Liver (tissue), 8 donors: ENCODE measurements at regions not wholly inside any gene's neighbourhood (a gene's known extent, or its start where the extent isn't known, plus 50 kb on each side); places are given as distances from the start of the nearest gene placed in this dataset.

Experiments
- DNase-seq: peaks from one replicate; pipeline ENCODE4 v3.0.0-alpha.2; 2017; ENCODE audit warnings: low spot score
- H3K27ac ChIP-seq, 2 donors: one replicate each; pipeline ENCODE4 v1.7.0; 2013; ENCODE audit warnings: inconsistent platforms in 2 of 2, low read length in 2 of 2, control low read depth in 1 of 2, low read depth in 1 of 2, mild to moderate bottlenecking in 1 of 2
- H3K27me3 ChIP-seq, 4 donors: one replicate each; pipeline versions ENCODE4 v1.6.1 to v1.7.0; 2013; ENCODE audit warnings: low read length in 3 of 4, inconsistent platforms in 1 of 4, mild to moderate bottlenecking in 1 of 4, moderate library complexity in 1 of 4; ENCODE audit not compliant: control insufficient read depth in 4 of 4, insufficient read depth in 4 of 4
- H3K36me3 ChIP-seq, 4 donors: one replicate each; pipeline versions ENCODE4 v1.6.1 to v1.7.0; 2013; ENCODE audit warnings: low read length in 3 of 4, mild to moderate bottlenecking in 3 of 4, low read depth in 1 of 4, moderate library complexity in 1 of 4; ENCODE audit not compliant: control insufficient read depth in 4 of 4, insufficient read depth in 3 of 4
- H3K4me1 ChIP-seq, 4 donors: one replicate each; pipeline versions ENCODE4 v1.6.1 to v1.7.0; 2013; ENCODE audit warnings: low read length in 3 of 4, mild to moderate bottlenecking in 3 of 4, moderate library complexity in 1 of 4; ENCODE audit not compliant: control insufficient read depth in 4 of 4, insufficient read depth in 4 of 4
- H3K4me3 ChIP-seq, 3 donors: one replicate each; pipeline versions ENCODE4 v1.6.1 to v1.7.0; 2013; ENCODE audit warnings: low read length in 3 of 3, control low read depth in 1 of 3, low read depth in 1 of 3, mild to moderate bottlenecking in 1 of 3
- H3K9ac ChIP-seq, 2 donors: one replicate each; pipeline ENCODE4 v1.7.0; 2013; ENCODE audit warnings: low read length in 2 of 2, mild to moderate bottlenecking in 2 of 2, moderate library complexity in 2 of 2, control low read depth in 1 of 2, low read depth in 1 of 2
- H3K9me3 ChIP-seq, 4 donors: one replicate each; pipeline versions ENCODE4 v1.6.1 to v1.7.0; 2013; ENCODE audit warnings: low read length in 3 of 4; ENCODE audit not compliant: control insufficient read depth in 4 of 4
- EGR1 ChIP-seq, 2 donors: IDR thresholded peaks; 2 replicates each; pipeline ENCODE4 v1.6.1; 2016 to 2018; ENCODE audit warnings: antibody characterized with exemption in 2 of 2, low read depth in 2 of 2
- FOXA1 ChIP-seq: IDR thresholded peaks from 2 replicates; pipeline ENCODE4 v1.6.1; 2016; ENCODE audit warnings: antibody characterized with exemption
- FOXA2 ChIP-seq: IDR thresholded peaks from 2 replicates; pipeline ENCODE4 v1.6.1; 2016; ENCODE audit warnings: antibody characterized with exemption
- HNF4A ChIP-seq, 2 donors: conservative IDR thresholded peaks; 2 replicates each; pipeline ENCODE4 v1.6.1; 2016; ENCODE audit warnings: antibody characterized with exemption in 2 of 2, mild to moderate bottlenecking in 2 of 2
- RAD21 ChIP-seq, 2 donors: IDR thresholded peaks; 2 replicates each; pipeline ENCODE4 v1.6.1; 2016; ENCODE audit warnings: antibody characterized with exemption in 2 of 2, mild to moderate bottlenecking in 2 of 2
- RXRA ChIP-seq, 2 donors: IDR thresholded peaks; 2 replicates each; pipeline ENCODE4 v1.6.1; 2017 to 2018; ENCODE audit warnings: antibody characterized with exemption in 2 of 2, mild to moderate bottlenecking in 1 of 2
- SP1 ChIP-seq: IDR thresholded peaks from 2 replicates; pipeline ENCODE4 v1.6.1; 2018; ENCODE audit warnings: antibody characterized with exemption, mild to moderate bottlenecking
- WGBS: extraction: QIAGEN DNeasy Blood & Tissue Kit; methylation state at CpG from one replicate; pipeline ENCODE4 v1.1.7; 2013; 5-methylcytosine and 5-hydroxymethylcytosine counted together
- TF ChIP-seq, protein P1 (sequence below): IDR thresholded peaks from 2 replicates; pipeline ENCODE4 v1.6.1; 2016; ENCODE audit warnings: antibody characterized with exemption
- TF ChIP-seq, protein P2 (sequence below): IDR thresholded peaks from 2 replicates; pipeline ENCODE4 v1.6.1; 2016; ENCODE audit warnings: antibody characterized with exemption
- TF ChIP-seq, protein P3 (sequence below): fragments of 150-350 bp; IDR thresholded peaks from 2 replicates; pipeline ENCODE4 v1.5.1; 2017; ENCODE audit warnings: improper control_type of control experiment, low read depth, low read length; ENCODE audit not compliant: missing input control
- TF ChIP-seq, protein P4 (sequence below): IDR thresholded peaks from 2 replicates; pipeline ENCODE4 v1.6.1; 2016; ENCODE audit warnings: antibody characterized with exemption, mild to moderate bottlenecking
- TF ChIP-seq, protein P5 (sequence below): IDR thresholded peaks from 2 replicates; pipeline ENCODE4 v1.6.1; 2016; ENCODE audit warnings: antibody characterized with exemption
- donor health status: healthy.
- donor health status: healthy.
- donor health status: healthy.
- donor health status: healthy.
- donor health status: healthy.

DNA sequence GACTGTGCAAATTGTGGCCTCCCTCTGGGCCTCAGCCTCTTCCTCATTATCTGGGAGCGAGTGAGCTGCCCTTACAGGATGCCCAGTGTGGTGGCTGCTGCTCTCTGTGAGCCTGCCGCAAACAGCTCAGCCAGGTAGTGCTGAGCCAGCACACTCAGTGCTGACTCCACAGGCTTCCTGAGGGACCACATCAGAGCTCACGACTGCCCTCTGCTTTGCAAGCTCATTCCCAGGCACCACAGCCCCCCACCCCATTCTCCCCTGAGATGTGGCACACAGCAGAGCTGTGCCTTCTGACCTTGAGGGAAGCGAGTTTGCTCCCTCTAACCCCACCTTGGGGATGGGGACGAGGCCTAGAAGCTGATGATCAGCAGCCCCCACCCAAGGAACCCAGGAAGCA, 230.5 kb upstream of the PPP2R2D start:
- H3K9me3 ChIP-seq: peaks cover 0 to 13% (median 0%) of the 10 kb centered on the region in 4 donors
- H3K4me3 ChIP-seq: no peak overlapping the region
- H3K4me1 ChIP-seq: no peaks in the 10 kb centered on the region
- H3K36me3 ChIP-seq: no peaks in the 10 kb centered on the region
- no peak overlapping the region for H3K27ac ChIP-seq
- 70% methylated on average over 5 of the region's 5 CpGs for WGBS
- H3K9ac ChIP-seq: no peak overlapping the region
- H3K27me3 ChIP-seq: no peaks in the 10 kb centered on the region
- no peak for DNase-seq
- TF ChIP-seq FOXA1 (no peak), RAD21 (IDR thresholded peaks at IDR 0.05) (no peak), HNF4A (conservative IDR thresholded peaks at IDR 0.05) (no peak), FOXA2 (no peak), RXRA (IDR thresholded peaks at IDR 0.05) (no peak)
- TF ChIP-seq, protein P1, sequence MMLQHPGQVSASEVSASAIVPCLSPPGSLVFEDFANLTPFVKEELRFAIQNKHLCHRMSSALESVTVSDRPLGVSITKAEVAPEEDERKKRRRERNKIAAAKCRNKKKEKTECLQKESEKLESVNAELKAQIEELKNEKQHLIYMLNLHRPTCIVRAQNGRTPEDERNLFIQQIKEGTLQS: no peak

DNA sequence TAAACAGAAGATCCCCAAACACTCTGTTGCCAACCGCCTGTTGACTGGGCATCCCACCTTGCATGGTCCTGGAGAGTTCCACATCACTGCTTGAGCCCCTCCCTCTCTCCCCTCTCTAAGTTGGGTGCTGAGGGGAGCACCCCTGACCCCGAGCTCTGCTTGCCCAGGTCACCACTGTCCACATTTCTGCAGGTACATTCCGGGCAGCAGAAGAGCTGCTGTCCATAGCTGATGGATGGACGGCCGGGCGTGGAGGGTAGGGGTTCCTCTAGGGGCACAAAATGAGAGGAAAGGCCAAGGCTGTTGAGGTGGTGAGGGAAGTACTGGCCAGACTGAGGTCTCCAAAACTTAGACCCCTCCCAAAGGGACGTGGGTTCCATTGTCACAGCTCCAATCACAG, 227.4 kb upstream of the PPP2R2D start:
- Histone ChIP-seq H3K36me3 (no peaks in the 10 kb centered on the region), H3K4me3 (no peak overlapping the region), H3K27ac (no peak overlapping the region), H3K9ac (no peak overlapping the region), H3K4me1 (no peaks in the 10 kb centered on the region), H3K9me3 (peaks cover 0 to 13% (median 2%) of the 10 kb centered on the region in 4 donors), H3K27me3 (no peaks in the 10 kb centered on the region)
- DNase-seq: no peak
- TF ChIP-seq, protein P2, sequence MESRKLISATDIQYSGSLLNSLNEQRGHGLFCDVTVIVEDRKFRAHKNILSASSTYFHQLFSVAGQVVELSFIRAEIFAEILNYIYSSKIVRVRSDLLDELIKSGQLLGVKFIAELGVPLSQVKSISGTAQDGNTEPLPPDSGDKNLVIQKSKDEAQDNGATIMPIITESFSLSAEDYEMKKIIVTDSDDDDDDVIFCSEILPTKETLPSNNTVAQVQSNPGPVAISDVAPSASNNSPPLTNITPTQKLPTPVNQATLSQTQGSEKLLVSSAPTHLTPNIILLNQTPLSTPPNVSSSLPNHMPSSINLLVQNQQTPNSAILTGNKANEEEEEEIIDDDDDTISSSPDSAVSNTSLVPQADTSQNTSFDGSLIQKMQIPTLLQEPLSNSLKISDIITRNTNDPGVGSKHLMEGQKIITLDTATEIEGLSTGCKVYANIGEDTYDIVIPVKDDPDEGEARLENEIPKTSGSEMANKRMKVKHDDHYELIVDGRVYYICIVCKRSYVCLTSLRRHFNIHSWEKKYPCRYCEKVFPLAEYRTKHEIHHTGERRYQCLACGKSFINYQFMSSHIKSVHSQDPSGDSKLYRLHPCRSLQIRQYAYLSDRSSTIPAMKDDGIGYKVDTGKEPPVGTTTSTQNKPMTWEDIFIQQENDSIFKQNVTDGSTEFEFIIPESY: no peak
- TF ChIP-seq, protein P1: no peak
- TF ChIP-seq EGR1 (IDR thresholded peaks at IDR 0.05; ENCODE audit: low read depth in 2 of 2) (no peak), SP1 (no peak)
- TF ChIP-seq, protein P3, sequence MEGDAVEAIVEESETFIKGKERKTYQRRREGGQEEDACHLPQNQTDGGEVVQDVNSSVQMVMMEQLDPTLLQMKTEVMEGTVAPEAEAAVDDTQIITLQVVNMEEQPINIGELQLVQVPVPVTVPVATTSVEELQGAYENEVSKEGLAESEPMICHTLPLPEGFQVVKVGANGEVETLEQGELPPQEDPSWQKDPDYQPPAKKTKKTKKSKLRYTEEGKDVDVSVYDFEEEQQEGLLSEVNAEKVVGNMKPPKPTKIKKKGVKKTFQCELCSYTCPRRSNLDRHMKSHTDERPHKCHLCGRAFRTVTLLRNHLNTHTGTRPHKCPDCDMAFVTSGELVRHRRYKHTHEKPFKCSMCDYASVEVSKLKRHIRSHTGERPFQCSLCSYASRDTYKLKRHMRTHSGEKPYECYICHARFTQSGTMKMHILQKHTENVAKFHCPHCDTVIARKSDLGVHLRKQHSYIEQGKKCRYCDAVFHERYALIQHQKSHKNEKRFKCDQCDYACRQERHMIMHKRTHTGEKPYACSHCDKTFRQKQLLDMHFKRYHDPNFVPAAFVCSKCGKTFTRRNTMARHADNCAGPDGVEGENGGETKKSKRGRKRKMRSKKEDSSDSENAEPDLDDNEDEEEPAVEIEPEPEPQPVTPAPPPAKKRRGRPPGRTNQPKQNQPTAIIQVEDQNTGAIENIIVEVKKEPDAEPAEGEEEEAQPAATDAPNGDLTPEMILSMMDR: no peak
- TF ChIP-seq, protein P4, sequence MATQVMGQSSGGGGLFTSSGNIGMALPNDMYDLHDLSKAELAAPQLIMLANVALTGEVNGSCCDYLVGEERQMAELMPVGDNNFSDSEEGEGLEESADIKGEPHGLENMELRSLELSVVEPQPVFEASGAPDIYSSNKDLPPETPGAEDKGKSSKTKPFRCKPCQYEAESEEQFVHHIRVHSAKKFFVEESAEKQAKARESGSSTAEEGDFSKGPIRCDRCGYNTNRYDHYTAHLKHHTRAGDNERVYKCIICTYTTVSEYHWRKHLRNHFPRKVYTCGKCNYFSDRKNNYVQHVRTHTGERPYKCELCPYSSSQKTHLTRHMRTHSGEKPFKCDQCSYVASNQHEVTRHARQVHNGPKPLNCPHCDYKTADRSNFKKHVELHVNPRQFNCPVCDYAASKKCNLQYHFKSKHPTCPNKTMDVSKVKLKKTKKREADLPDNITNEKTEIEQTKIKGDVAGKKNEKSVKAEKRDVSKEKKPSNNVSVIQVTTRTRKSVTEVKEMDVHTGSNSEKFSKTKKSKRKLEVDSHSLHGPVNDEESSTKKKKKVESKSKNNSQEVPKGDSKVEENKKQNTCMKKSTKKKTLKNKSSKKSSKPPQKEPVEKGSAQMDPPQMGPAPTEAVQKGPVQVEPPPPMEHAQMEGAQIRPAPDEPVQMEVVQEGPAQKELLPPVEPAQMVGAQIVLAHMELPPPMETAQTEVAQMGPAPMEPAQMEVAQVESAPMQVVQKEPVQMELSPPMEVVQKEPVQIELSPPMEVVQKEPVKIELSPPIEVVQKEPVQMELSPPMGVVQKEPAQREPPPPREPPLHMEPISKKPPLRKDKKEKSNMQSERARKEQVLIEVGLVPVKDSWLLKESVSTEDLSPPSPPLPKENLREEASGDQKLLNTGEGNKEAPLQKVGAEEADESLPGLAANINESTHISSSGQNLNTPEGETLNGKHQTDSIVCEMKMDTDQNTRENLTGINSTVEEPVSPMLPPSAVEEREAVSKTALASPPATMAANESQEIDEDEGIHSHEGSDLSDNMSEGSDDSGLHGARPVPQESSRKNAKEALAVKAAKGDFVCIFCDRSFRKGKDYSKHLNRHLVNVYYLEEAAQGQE: no peak
- TF ChIP-seq, protein P5, sequence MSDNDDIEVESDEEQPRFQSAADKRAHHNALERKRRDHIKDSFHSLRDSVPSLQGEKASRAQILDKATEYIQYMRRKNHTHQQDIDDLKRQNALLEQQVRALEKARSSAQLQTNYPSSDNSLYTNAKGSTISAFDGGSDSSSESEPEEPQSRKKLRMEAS: no peak
- 84% methylated on average over 7 of the region's 7 CpGs for WGBS
